ENCODE measurements at regions not wholly inside any gene's neighbourhood (a gene's known extent, or its start where the extent isn't known, plus 50 kb on each side); places are given as distances from the start of the nearest gene placed in this dataset.
A peak's percentile ranks its signal among the peaks of the same experiment; 100 is the strongest.

- H3K9me3 Mint-ChIP-seq (ENCODE audit: low read depth), result no peaks in the 10 kb centered on the region
- DNase-seq (ENCODE audit: low spot score, unreplicated experiment), result no peak
- H3K27me3 Mint-ChIP-seq, result no peaks in the 10 kb centered on the region
- H3K4me1 Mint-ChIP-seq (ENCODE audit: low read depth), result peaks cover 8% of the 10 kb centered on the region
- no peak for TF ChIP-seq CTCF (IDR thresholded peaks at IDR 0.05; ENCODE audit: unreplicated experiment)
- no peaks in the 10 kb centered on the region for H3K36me3 Mint-ChIP-seq (ENCODE audit: insufficient read depth)
- no peak overlapping the region for H3K27ac Mint-ChIP-seq
- H3K4me3 Mint-ChIP-seq (ENCODE audit: low read depth), result no peak overlapping the region
Measured at GRCh38 chr18:7512348-7512747, 54.8 kb upstream of the PTPRM start.

GRCh38 chr18:7512990-7513389 is 54.1 kb upstream of the PTPRM start:
- no peak for DNase-seq (ENCODE audit: low spot score, unreplicated experiment)
- H3K9me3 Mint-ChIP-seq (ENCODE audit: low read depth), result no peaks in the 10 kb centered on the region
- no peaks in the 10 kb centered on the region for H3K36me3 Mint-ChIP-seq (ENCODE audit: insufficient read depth)
- no peak overlapping the region for H3K27ac Mint-ChIP-seq
- no peak overlapping the region for H3K4me3 Mint-ChIP-seq (ENCODE audit: low read depth)
- H3K4me1 Mint-ChIP-seq (ENCODE audit: low read depth), result peaks cover 8% of the 10 kb centered on the region
- TF ChIP-seq CTCF (IDR thresholded peaks at IDR 0.05; ENCODE audit: unreplicated experiment), result no peak
- no peaks in the 10 kb centered on the region for H3K27me3 Mint-ChIP-seq

GRCh38 chr18:7514796-7515440 is 52.2 kb upstream of the PTPRM start:
- no peaks in the 10 kb centered on the region for H3K36me3 Mint-ChIP-seq (ENCODE audit: insufficient read depth)
- no peak overlapping the region for H3K27ac Mint-ChIP-seq
- peaks cover 3% of the 10 kb centered on the region for H3K27me3 Mint-ChIP-seq
- no peaks in the 10 kb centered on the region for H3K9me3 Mint-ChIP-seq (ENCODE audit: low read depth)
- H3K4me3 Mint-ChIP-seq (ENCODE audit: low read depth), result no peak overlapping the region
- H3K4me1 Mint-ChIP-seq (ENCODE audit: low read depth), result peaks cover 8% of the 10 kb centered on the region
- DNase-seq (ENCODE audit: low spot score, unreplicated experiment), result peak; percentile 10
- TF ChIP-seq CTCF (IDR thresholded peaks at IDR 0.05; ENCODE audit: unreplicated experiment), result no peak

- no peaks in the 10 kb centered on the region for H3K36me3 Mint-ChIP-seq (ENCODE audit: insufficient read depth)
- DNase-seq (ENCODE audit: low spot score, unreplicated experiment), result no peak
- no peak for TF ChIP-seq CTCF (IDR thresholded peaks at IDR 0.05; ENCODE audit: unreplicated experiment)
- peaks cover 12% of the 10 kb centered on the region for H3K4me1 Mint-ChIP-seq (ENCODE audit: low read depth)
- H3K9me3 Mint-ChIP-seq (ENCODE audit: low read depth), result no peaks in the 10 kb centered on the region
- no peak overlapping the region for H3K4me3 Mint-ChIP-seq (ENCODE audit: low read depth)
- peaks cover 3% of the 10 kb centered on the region for H3K27me3 Mint-ChIP-seq
- H3K27ac Mint-ChIP-seq, result no peak overlapping the region
Measured at GRCh38 chr18:7516266-7517117, 50.6 kb upstream of the PTPRM start.

All from progenitor cell of endocrine pancreas (in vitro differentiated cells).